ENCODE measurements at regions not wholly inside any gene's neighbourhood (a gene's known extent, or its start where the extent isn't known, plus 50 kb on each side); places are given as distances from the start of the nearest gene placed in this dataset.

DNA sequence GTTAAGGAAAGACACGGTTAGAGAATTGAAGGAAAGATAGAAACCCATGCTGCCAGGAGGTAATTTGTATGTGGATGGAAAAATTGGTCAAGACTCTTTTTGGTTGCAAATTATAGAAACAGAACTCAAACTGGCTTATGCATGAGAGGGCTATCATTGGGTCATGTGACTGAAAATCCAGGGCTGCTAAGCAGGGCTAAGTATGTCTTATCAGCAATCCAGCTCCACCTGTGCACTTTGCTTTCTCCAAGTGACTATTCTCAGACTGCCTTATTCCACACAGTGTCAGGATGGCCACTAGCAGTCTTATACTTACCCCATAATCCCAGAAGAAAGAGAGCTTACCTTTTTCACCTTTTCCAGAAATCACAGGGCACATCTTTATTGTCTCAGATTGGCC, 113.5 kb downstream of the CBLN1 start:
- H3K4me3 ChIP-seq (ENCODE audit: low read depth, low read length) = no peak overlapping the region
- no peak for DNase-seq (ENCODE audit: low read depth)
- TF ChIP-seq, protein P1, sequence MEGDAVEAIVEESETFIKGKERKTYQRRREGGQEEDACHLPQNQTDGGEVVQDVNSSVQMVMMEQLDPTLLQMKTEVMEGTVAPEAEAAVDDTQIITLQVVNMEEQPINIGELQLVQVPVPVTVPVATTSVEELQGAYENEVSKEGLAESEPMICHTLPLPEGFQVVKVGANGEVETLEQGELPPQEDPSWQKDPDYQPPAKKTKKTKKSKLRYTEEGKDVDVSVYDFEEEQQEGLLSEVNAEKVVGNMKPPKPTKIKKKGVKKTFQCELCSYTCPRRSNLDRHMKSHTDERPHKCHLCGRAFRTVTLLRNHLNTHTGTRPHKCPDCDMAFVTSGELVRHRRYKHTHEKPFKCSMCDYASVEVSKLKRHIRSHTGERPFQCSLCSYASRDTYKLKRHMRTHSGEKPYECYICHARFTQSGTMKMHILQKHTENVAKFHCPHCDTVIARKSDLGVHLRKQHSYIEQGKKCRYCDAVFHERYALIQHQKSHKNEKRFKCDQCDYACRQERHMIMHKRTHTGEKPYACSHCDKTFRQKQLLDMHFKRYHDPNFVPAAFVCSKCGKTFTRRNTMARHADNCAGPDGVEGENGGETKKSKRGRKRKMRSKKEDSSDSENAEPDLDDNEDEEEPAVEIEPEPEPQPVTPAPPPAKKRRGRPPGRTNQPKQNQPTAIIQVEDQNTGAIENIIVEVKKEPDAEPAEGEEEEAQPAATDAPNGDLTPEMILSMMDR (IDR thresholded peaks at IDR 0.05; ENCODE audit: control insufficient read depth, extremely low read depth, insufficient read depth) = no peak

DNA sequence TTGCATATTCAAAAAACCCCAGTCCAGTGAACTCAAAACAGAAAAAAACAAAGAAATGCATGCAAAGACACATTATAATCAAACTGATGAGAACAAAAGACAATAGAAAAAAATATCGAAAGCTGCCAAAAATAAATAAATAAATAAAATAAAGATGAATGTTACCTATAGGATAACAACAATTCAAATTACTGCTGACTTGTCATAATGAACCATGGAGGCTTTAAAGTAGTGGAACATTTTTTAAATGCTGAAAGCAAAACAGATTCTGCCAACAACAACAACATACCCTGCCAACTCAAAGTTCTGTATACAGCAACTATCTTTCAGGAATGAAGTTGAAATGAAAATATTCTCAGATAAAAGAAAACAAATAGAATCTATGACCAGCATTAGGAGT, 116.6 kb downstream of the CBLN1 start:
- no peak for DNase-seq (ENCODE audit: low read depth)
- TF ChIP-seq, protein P1 (IDR thresholded peaks at IDR 0.05; ENCODE audit: control insufficient read depth, extremely low read depth, insufficient read depth) = no peak
- H3K4me3 ChIP-seq (ENCODE audit: low read depth, low read length) = no peak overlapping the region

DNA sequence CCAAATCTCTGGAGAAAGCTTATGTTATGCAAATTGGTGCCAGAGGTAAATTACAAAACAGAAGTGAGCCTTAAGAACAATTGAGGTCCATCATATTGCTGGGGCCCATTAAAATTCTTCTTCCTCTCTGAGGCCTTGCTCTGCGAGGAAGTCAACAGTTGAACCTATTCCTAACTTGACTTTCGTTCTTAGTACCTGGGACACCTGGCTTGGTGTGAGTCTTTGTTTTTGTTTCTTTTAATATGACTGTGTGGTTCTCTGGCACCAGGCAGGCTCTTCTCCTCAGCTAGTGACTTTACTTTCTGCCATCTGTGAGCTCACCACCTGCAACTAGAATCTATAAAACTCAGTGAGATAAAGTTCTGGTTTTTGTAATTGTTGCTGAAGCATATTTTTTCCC, 120.4 kb downstream of the CBLN1 start:
- H3K4me3 ChIP-seq (ENCODE audit: low read depth, low read length) = no peak overlapping the region
- no peak for DNase-seq (ENCODE audit: low read depth)
- TF ChIP-seq, protein P1 (IDR thresholded peaks at IDR 0.05; ENCODE audit: control insufficient read depth, extremely low read depth, insufficient read depth) = no peak

DNA sequence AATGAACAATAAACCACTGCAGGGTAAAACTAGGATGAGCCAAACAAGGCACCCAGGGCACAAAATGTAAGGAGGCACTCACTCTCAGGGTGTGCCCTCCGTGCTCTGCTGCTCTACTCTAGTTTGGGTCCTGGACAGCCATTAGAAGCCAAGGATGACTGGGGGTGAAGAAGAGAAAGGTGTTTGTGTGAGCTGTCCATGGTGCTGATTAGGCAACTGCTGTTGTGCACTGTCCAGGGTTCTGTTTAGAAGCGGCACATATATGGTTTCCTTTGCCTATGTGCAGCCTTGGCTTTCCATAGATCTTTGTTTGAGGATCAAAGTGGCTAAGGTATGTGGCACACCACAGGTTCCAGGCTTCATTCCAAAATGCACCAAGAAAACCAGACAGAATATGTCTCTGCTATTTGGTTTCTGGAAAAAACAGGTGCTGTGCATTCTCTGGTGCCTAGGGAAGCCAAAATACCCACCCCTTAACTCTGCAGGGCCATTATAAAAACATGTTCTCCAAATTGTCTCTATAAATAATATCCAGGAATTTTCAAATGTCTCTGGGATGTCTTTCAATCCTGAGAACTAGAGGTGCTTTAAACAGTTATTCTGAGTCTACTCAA, 123.5 kb downstream of the CBLN1 start:
- TF ChIP-seq, protein P1 (IDR thresholded peaks at IDR 0.05; ENCODE audit: control insufficient read depth, extremely low read depth, insufficient read depth) = no peak
- H3K4me3 ChIP-seq (ENCODE audit: low read depth, low read length) = no peak overlapping the region
- DNase-seq (ENCODE audit: low read depth) = peak; percentile 25

DNA sequence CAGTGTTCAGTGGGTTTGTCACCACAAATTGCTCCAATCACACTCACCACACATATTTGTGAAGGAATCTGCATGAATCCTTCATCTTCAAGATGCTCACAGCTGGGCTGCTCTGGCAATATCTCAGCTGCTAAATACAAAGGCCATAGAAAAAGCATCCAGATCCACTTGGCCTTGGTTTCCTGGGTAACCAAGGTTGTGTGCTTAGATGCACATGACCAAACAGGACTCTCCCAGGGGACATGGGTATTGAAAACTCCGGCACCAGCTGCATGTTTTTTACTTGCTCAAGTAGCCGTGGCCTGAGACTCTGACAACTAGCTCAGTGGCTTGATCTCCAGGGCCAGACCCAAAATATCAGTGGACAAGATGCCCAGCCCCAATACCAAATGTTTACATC, 131.3 kb downstream of the CBLN1 start:
- DNase-seq (ENCODE audit: low read depth) = no peak
- TF ChIP-seq, protein P1 (IDR thresholded peaks at IDR 0.05; ENCODE audit: control insufficient read depth, extremely low read depth, insufficient read depth) = no peak
- H3K4me3 ChIP-seq (ENCODE audit: low read depth, low read length) = no peak overlapping the region

DNA sequence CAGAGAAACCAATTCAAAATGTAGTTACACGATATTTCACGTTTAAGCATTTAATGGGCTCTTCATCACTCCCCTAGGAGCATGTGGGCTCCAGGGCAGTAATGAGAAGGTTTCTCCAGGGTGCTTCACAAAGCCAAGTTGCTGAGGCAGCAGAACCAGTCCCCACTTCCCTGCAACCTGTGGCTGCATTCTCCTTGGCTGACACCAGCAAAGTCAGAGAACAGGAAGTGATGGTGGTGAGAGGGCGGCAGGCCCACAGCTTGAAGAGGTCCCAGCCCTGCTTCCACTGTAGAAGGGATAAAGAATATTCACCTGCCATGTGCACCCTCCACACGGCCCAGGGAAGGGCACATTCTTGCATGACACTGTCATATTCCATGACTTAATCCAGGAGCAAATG, 133.2 kb downstream of the CBLN1 start:
- no peak for DNase-seq (ENCODE audit: low read depth)
- no peak overlapping the region for H3K4me3 ChIP-seq (ENCODE audit: low read depth, low read length)
- TF ChIP-seq, protein P1 (IDR thresholded peaks at IDR 0.05; ENCODE audit: control insufficient read depth, extremely low read depth, insufficient read depth) = no peak

DNA sequence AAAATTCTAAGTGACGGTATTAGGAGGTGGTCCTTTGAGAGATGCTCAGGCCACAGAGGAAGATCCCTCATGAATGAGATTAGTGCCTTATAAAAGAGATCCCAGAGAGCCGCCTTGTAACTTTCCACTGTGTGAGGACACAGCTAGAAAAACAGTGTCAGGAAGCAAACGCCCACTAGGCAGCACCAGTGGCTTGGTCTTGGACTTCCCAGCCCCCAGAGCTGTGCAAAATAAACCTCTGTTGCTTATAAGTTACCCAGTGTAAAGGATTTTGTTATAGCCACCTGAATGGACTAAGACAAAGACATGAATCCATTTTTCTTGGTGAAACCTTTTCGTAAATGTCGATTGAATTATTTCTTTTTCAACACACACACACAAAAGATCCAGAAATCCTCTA, 141.0 kb downstream of the CBLN1 start:
- H3K4me3 ChIP-seq (ENCODE audit: low read depth, low read length) = no peak overlapping the region
- no peak for DNase-seq (ENCODE audit: low read depth)
- TF ChIP-seq, protein P1 (IDR thresholded peaks at IDR 0.05; ENCODE audit: control insufficient read depth, extremely low read depth, insufficient read depth) = no peak
